ENCODE measurements at regions not wholly inside any gene's neighbourhood (a gene's known extent, or its start where the extent isn't known, plus 50 kb on each side); places are given as distances from the start of the nearest gene placed in this dataset.

DNA sequence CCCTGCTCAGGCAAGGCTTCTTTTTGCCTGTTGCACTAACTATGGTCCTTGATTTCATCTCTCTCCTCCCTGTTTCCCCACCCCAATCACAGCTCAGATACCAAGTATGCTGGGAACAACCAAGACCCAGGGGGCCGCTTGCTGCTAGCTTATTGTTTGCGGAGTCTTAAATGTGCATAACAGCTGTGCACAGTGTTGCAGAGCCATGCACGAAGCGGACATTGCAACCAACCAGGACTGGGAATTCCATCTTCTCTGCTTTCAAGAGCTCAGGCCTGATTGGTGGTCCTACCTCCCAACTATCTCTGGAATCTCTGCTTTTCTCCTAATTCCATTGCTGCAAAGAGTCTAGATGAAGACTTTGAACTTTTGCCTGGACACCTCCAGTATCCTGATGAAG lies 281.3 kb upstream of the TNRC6C start:
- Histone ChIP-seq H3K4me3 (peak overlapping the region in 2 of 10 donors; percentile 14 to 23), H3K27ac (peak overlapping the region in 7 of 10 donors; percentile 20 to 75 (median 50)), H3K4me1 (peaks cover 11 to 47% (median 27%) of the 10 kb centered on the region in 9 donors), H3K27me3 (no peaks in the 10 kb centered on the region), H3K36me3 (no peaks in the 10 kb centered on the region), H3K9me3 (no peaks in the 10 kb centered on the region)
- DNase-seq, result peak; percentile 36 to 40
- intact Hi-C loops (cut with DNase I), result loop anchor here in 4 of 10 donors (5.0 to 10.0 kb wide), 4 partner anchors 50 to 132 kb away; no protein-coding TSS in a partner anchor
- peak in 5 of 8 donors; percentile 31 to 65 (median 62) for ATAC-seq
- WGBS, 2 donors, result 55 to 63% methylated on average over 4 of the region's 4 CpGs
- TF ChIP-seq, protein P1, sequence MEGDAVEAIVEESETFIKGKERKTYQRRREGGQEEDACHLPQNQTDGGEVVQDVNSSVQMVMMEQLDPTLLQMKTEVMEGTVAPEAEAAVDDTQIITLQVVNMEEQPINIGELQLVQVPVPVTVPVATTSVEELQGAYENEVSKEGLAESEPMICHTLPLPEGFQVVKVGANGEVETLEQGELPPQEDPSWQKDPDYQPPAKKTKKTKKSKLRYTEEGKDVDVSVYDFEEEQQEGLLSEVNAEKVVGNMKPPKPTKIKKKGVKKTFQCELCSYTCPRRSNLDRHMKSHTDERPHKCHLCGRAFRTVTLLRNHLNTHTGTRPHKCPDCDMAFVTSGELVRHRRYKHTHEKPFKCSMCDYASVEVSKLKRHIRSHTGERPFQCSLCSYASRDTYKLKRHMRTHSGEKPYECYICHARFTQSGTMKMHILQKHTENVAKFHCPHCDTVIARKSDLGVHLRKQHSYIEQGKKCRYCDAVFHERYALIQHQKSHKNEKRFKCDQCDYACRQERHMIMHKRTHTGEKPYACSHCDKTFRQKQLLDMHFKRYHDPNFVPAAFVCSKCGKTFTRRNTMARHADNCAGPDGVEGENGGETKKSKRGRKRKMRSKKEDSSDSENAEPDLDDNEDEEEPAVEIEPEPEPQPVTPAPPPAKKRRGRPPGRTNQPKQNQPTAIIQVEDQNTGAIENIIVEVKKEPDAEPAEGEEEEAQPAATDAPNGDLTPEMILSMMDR (IDR thresholded peaks at IDR 0.05), result no peak

DNA sequence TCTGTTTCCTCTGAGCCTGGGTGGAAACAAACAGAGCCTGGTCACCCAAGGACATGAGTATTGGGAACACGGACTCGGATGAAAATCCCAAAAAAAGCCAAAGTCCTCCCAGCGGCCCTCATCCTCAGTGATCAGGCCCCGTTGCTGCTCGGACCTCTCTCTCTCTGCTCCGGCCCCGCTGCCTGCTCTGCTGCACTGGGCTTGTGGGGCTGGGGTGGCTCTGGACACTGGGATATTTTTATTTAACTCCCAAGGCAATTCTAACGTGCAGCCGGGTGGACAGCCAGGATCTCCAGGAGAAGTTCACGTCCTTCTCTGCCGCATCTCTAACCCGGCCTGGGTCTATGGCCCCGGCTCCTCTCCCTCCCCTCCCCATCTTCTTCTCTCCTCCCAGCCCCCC lies 280.9 kb upstream of the TNRC6C start:
- peak; percentile 38 to 44 for DNase-seq
- Histone ChIP-seq H3K27ac (peak overlapping the region in 6 of 10 donors; percentile 20 to 75 (median 52)), H3K27me3 (no peaks in the 10 kb centered on the region), H3K4me3 (peak overlapping the region in 2 of 10 donors; percentile 14 to 23), H3K9me3 (no peaks in the 10 kb centered on the region), H3K4me1 (peaks cover 13 to 51% (median 27%) of the 10 kb centered on the region in 9 donors), H3K36me3 (no peaks in the 10 kb centered on the region)
- TF ChIP-seq, protein P1 (IDR thresholded peaks at IDR 0.05), result no peak
- intact Hi-C loops (cut with DNase I), result loop anchor here in 4 of 10 donors (5.0 to 10.0 kb wide), 4 partner anchors 50 to 133 kb away; no protein-coding TSS in a partner anchor
- ATAC-seq, result peak in 7 of 8 donors; percentile 34 to 68 (median 46)
- 41 to 61% methylated on average over 13 of the region's 13 CpGs for WGBS, 2 donors

DNA sequence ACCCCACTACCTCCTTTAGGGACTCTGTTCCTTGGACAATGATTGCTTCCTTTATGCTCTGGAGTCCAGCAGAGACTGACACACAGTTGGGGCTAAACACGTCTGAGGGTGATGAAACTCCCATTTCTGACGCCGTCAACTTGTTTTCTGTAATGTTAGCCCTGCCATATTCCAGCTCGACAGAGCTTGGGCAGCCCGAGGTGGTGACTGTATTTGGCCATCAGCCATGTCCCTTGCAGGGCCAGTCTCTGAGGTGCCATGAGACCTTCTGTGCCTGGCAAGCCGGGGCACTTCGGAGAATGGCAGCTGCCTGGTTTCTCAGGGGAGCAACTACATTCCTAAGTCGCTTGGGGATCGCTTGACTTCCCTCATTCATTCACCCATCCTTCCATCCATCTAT lies 278.9 kb upstream of the TNRC6C start:
- peaks cover 13 to 51% (median 27%) of the 10 kb centered on the region in 9 donors for H3K4me1 ChIP-seq
- peak overlapping the region in 1 of 10 donors; percentile 15 for H3K27ac ChIP-seq
- DNase-seq (peak; percentile 29 to 32), ATAC-seq (peak in 3 of 8 donors; percentile 32 to 77 (median 74))
- H3K36me3 ChIP-seq, result no peaks in the 10 kb centered on the region
- H3K27me3 ChIP-seq, result no peaks in the 10 kb centered on the region
- TF ChIP-seq, protein P1 (IDR thresholded peaks at IDR 0.05), result no peak
- H3K4me3 ChIP-seq, result no peak overlapping the region
- H3K9me3 ChIP-seq, result no peaks in the 10 kb centered on the region
- WGBS, 2 donors, result 48 to 54% methylated on average over 9 of the region's 9 CpGs
- intact Hi-C loops (cut with DNase I), result loop anchor here in 4 of 10 donors (5.0 to 10.0 kb wide), 4 partner anchors 48 to 135 kb away; no protein-coding TSS in a partner anchor

DNA sequence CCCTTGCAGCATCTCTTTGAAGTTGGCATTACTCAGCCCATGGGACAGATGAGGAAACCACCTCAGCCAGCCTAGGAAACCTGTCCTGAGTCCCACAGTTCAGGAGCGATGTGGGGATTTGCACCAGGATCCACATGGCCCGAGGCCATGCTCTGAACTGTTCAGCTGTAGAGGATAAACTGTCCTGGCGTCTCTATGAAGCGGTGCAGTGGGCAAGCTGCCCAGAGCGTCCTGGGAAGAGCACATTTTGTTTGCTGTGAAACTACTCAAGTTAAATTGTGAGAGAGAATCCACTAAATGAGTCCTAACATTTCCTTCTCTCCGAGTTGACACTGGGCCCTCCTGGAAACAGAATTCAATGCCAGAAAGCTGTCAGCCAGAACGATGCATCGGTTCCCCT lies 276.6 kb upstream of the TNRC6C start:
- ATAC-seq (peak in 7 of 8 donors; percentile 35 to 91 (median 70)), DNase-seq (peak; percentile 58 to 83)
- Histone ChIP-seq H3K27ac (peak overlapping the region in 6 of 10 donors; percentile 25 to 59 (median 40)), H3K9me3 (no peaks in the 10 kb centered on the region), H3K4me3 (no peak overlapping the region), H3K27me3 (no peaks in the 10 kb centered on the region), H3K4me1 (peaks cover 5 to 37% (median 15%) of the 10 kb centered on the region in 9 donors), H3K36me3 (no peaks in the 10 kb centered on the region)
- intact Hi-C loops (cut with DNase I), result no loop called here
- WGBS, 2 donors, result 14% methylated on average over 8 of the region's 8 CpGs
- TF ChIP-seq, protein P1 (IDR thresholded peaks at IDR 0.05), result no peak
